Mucosa of stomach (tissue), 1 donor: ENCODE measurements at regions not wholly inside any gene's neighbourhood (a gene's known extent, or its start where the extent isn't known, plus 50 kb on each side); places are given as distances from the start of the nearest gene placed in this dataset.
"Not testable (repeated sequence)": the region's sequence is repeated elsewhere in the genome, so short reads cannot be mapped to it uniquely, and the experiment has no call there.

Source experiments
- H3K27me3 ChIP-seq: one replicate; pipeline ENCODE4 v1.7.0; 2013; ENCODE audit warnings: mild to moderate bottlenecking, low read length; ENCODE audit not compliant: control insufficient read depth, insufficient read depth
- H3K36me3 ChIP-seq: one replicate; pipeline ENCODE4 v1.7.0; 2013; ENCODE audit warnings: low read length; ENCODE audit not compliant: control insufficient read depth, insufficient read depth
- H3K4me1 ChIP-seq: one replicate; pipeline ENCODE4 v1.7.0; 2013; ENCODE audit warnings: mild to moderate bottlenecking, low read length; ENCODE audit not compliant: control insufficient read depth, insufficient read depth
- H3K4me3 ChIP-seq: one replicate; pipeline ENCODE4 v1.7.0; 2013; ENCODE audit warnings: low read length
- H3K9ac ChIP-seq: one replicate; pipeline ENCODE4 v1.7.0; 2013; ENCODE audit warnings: mild to moderate bottlenecking, low read length, moderate library complexity
- H3K9me3 ChIP-seq: one replicate; pipeline ENCODE4 v1.7.0; 2013; ENCODE audit warnings: mild to moderate bottlenecking, low read length, moderate library complexity; ENCODE audit not compliant: control insufficient read depth
- donor health status: Pancreatic carcinoma.

DNA sequence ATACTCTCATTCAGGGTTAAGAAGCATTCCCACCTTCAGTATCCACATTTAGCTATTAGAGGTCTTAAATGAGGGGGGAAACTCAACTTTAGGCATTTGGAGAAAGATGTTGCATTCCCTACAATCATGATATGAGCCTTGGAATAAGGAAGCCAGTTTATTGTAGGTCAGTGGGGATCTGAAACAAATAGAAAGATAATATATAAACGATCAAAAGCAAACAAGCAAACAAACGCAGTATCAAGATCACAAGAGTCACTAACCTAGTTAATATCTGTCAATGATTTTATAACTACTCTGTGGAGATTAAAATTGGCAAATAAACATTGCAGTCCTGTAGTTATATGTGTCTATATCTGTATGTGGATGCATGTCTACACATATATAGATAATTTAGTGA, 152.4 kb upstream of the LRATD1 start:
- no peak overlapping the region for H3K4me3 ChIP-seq

DNA sequence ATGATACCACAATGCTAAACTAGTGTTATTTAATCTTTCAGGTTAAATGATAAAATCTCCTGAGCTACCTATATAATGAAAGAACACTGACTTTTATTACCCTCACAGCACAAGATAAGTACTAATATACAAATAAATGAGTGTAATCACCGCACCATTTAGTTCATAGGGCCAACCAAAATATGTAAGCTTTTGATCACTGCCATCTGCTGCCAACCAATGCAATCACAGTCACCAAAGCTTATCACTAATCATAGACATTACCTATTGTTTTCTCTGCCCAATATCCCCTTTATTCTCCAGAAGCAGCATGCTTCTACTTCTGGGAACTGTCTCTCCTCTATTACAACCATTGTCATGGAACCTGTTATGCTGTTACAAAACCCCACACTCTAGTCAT, 151.6 kb upstream of the LRATD1 start:
- no peak overlapping the region for H3K9ac ChIP-seq
- no peaks in the 10 kb centered on the region for H3K4me1 ChIP-seq
- no peaks in the 10 kb centered on the region for H3K9me3 ChIP-seq
- H3K27me3 ChIP-seq = no peaks in the 10 kb centered on the region
- H3K36me3 ChIP-seq = no peaks in the 10 kb centered on the region
- no peak overlapping the region for H3K4me3 ChIP-seq

More for the DNA sequence above, 152.4 kb upstream of the LRATD1 start:
- Histone ChIP-seq H3K9me3 (no peaks in the 10 kb centered on the region), H3K36me3 (no peaks in the 10 kb centered on the region), H3K9ac (no peak overlapping the region), H3K4me1 (no peaks in the 10 kb centered on the region), H3K27me3 (no peaks in the 10 kb centered on the region)

DNA sequence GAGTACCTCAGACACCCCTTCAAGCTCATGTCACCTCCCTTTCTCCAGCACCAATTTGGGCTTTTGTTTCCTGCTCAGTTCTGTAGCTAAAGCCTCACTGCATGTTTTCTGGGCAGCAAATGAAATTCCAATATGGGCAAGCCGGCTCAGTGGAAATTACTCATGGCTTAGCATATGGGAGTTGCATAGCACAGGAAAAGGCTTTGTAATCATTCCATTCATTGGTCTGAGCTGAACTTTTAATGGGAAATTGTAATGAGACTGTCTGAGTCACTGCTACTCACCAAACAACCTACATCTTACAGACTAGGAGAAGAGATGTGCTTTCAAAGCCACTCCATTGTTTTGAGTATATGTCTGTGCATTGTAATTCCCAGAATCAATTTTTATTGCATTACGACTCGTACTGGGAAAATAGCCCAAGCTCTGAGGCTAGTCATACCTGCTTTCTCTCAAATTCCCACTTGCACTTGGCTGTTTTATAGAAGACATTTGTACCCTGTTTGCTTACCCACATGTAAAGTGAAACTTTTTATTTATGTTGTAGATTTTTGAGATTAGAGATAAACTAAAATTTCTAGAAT, 139.5 kb upstream of the LRATD1 start:
- no peaks in the 10 kb centered on the region for H3K36me3 ChIP-seq
- H3K4me3 ChIP-seq = no peak overlapping the region
- no peaks in the 10 kb centered on the region for H3K27me3 ChIP-seq
- no peak overlapping the region for H3K9ac ChIP-seq
- H3K4me1 ChIP-seq = no peaks in the 10 kb centered on the region
- no peaks in the 10 kb centered on the region for H3K9me3 ChIP-seq

DNA sequence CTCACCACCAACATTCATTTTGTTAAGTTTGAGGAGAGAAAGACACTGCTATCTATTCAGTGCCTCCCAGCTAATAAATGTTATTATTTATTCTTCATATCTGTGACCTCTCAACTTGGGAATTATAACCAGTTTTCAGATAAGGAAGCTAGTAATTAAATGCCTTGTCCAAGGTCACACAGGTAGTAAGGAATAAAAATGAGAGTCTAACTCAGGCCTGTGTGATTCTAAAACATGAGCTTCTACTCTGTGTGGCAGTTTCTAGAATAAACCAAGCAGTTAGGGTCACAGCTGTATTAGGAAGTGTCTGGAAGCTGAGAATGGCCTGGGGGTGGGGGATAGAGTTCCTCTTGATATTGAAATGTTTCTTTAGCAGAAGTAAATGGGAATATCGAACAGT, 137.8 kb upstream of the LRATD1 start:
- H3K9me3 ChIP-seq = no peaks in the 10 kb centered on the region
- no peaks in the 10 kb centered on the region for H3K27me3 ChIP-seq
- H3K4me3 ChIP-seq = no peak overlapping the region
- H3K4me1 ChIP-seq = no peaks in the 10 kb centered on the region
- no peaks in the 10 kb centered on the region for H3K36me3 ChIP-seq
- no peak overlapping the region for H3K9ac ChIP-seq

DNA sequence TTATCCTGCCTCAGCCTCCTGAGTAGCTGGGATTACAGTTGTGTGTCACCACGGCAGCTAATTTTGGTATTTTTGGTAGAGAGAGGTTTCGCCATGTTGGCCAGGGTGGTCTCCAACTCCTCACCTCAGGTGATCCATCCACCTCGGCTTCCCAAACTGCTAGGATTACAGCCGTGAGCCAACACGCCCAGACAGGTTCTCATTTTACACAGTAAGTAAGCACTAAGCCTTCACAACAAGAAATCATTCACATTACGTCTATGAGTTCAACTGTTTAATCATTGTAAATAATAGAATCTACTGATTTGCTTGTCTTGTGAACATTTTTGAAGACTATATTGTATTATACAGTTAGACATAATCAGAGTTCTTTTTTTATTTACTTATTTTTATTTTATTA, 131.5 kb upstream of the LRATD1 start:
- Histone ChIP-seq H3K36me3 (no peaks in the 10 kb centered on the region), H3K27me3 (no peaks in the 10 kb centered on the region), H3K9ac (no peak overlapping the region), H3K4me3 (no peak overlapping the region), H3K4me1 (no peaks in the 10 kb centered on the region), H3K9me3 (no peaks in the 10 kb centered on the region)

DNA sequence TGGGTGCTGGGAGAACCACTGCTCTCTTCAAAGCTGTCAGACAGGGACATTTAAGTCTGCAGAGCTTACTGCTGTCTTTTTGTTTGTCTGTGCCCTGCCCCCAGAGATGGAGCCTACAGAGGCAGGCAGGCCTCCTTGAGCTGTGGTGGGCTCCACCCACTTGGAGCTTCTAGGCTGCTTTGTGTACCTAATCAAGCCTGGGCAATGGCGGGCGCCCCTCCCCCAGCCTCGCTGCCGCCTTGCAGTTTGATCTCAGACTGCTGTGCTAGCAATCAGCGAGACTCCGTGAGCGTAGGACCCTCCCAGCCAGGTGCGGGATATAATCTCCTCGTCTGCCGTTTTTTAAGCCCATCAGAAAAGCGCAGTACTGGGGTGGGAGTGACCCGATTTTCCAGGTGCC, 125.6 kb upstream of the LRATD1 start:
- H3K9ac ChIP-seq, H3K4me1 ChIP-seq, H3K4me3 ChIP-seq, H3K27me3 ChIP-seq, H3K36me3 ChIP-seq, H3K9me3 ChIP-seq: not testable (repeated sequence)

DNA sequence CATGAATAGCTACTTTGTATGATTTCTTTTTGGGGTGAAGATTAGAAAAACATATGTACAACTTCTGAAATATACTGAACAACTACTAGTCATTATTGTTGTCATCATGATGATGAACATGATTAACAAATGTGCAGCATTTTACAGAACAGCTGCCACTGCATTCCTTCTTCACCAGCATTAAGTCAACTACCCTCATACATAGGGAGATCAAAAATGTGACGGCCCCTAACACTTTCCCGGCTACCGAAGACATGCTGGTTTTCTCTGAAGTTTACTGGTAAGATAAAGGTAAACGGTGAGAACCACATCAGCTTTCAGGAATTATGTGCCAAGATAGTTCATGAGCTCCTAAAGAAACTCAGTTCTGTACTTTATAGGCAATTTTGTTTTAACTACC, 121.0 kb upstream of the LRATD1 start:
- H3K9me3 ChIP-seq = no peaks in the 10 kb centered on the region
- H3K9ac ChIP-seq = no peak overlapping the region
- H3K36me3 ChIP-seq = no peaks in the 10 kb centered on the region
- no peak overlapping the region for H3K4me3 ChIP-seq
- no peaks in the 10 kb centered on the region for H3K4me1 ChIP-seq
- H3K27me3 ChIP-seq = no peaks in the 10 kb centered on the region

DNA sequence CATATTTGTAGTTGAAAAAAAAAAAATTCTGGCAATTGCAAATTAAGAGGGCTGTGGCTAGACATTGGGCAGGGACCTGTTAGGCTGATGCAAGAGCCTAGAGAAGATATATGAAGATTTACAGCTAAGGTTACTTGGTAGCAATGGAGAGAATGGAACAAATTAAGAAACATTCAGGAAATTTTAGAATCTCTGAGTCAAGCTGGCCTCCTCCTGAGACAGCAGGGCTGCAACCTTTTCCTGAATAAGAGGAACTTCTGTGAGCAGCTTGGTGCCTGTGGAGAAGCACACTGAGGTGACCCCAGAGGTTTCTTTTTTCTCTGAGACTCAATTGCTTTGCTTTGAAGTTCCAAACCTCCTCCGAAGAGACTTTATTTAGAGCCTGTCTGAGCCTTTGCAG, 118.6 kb upstream of the LRATD1 start:
- no peaks in the 10 kb centered on the region for H3K36me3 ChIP-seq
- H3K4me1 ChIP-seq = no peaks in the 10 kb centered on the region
- no peaks in the 10 kb centered on the region for H3K27me3 ChIP-seq
- no peak overlapping the region for H3K4me3 ChIP-seq
- no peaks in the 10 kb centered on the region for H3K9me3 ChIP-seq
- H3K9ac ChIP-seq = no peak overlapping the region

DNA sequence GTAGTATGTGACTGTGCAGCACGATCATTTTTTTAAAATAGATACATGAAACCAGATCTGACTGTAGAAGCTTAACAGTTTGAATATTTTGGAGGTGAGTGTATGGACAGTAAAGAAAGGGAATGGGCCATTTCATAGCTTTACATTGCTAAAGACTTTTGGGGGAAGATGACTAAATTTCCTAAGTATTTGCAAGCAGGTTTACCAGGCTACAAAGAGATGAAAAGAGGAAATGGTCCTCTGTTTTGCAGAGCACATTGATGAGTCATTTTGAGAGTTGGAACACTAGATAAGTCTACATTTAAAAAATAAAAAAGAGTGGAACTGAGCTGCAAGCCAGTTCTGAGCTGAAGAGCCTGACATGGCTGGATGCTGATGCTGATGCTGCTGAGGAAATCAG, 115.7 kb upstream of the LRATD1 start:
- Histone ChIP-seq H3K36me3 (no peaks in the 10 kb centered on the region), H3K9ac (no peak overlapping the region), H3K4me1 (no peaks in the 10 kb centered on the region), H3K9me3 (no peaks in the 10 kb centered on the region), H3K4me3 (no peak overlapping the region), H3K27me3 (no peaks in the 10 kb centered on the region)

DNA sequence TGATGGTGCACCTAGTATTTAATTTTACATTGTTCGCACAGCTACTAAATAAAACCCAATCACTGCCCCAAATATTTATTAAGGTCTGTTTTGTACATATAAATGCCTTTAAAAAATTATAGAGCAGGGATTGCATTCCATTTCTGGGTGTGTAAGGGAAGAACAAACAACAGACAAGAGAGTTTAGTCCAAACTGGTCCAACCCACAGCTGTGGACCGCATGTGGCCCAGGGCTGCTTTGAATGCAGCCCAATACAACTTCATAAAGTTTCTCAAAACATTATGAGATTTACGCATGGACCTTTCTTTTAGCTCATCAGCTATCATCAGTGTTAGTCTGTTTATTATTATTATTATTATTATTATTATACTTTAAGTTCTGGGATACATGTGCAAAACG, 114.8 kb upstream of the LRATD1 start:
- H3K4me3 ChIP-seq = no peak overlapping the region
- no peaks in the 10 kb centered on the region for H3K4me1 ChIP-seq
- H3K27me3 ChIP-seq = no peaks in the 10 kb centered on the region
- no peak overlapping the region for H3K9ac ChIP-seq
- no peaks in the 10 kb centered on the region for H3K9me3 ChIP-seq
- H3K36me3 ChIP-seq = no peaks in the 10 kb centered on the region

DNA sequence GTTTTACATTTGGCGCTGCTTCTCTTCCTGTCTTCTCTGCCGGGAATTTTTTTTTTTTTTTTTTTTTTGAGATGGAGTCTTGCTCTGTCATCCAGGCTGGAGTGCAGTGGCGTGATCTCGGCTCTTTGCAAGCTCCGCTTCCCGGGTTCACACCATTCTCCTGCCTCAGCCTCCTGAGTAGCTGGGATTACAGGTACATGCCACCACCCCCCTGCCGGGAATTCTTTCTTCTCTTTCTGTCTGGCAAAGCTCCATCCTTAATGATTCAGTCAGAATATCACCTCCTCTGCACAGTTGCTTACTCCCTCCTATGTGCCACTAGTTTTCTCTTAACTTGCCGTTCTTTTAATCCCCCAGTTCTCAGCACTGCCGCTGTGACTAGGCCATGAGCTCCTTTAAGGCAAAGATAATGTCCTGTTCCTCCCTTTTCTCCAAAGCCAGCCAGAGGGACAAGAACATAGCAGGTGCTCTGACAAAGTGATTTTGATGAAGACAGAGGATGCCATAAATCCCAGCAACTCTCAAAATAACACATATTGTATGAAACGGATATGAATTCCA, 112.1 kb upstream of the LRATD1 start:
- Histone ChIP-seq H3K9ac (no peak overlapping the region), H3K27me3 (no peaks in the 10 kb centered on the region), H3K9me3 (no peaks in the 10 kb centered on the region), H3K4me3 (no peak overlapping the region), H3K4me1 (no peaks in the 10 kb centered on the region), H3K36me3 (no peaks in the 10 kb centered on the region)

DNA sequence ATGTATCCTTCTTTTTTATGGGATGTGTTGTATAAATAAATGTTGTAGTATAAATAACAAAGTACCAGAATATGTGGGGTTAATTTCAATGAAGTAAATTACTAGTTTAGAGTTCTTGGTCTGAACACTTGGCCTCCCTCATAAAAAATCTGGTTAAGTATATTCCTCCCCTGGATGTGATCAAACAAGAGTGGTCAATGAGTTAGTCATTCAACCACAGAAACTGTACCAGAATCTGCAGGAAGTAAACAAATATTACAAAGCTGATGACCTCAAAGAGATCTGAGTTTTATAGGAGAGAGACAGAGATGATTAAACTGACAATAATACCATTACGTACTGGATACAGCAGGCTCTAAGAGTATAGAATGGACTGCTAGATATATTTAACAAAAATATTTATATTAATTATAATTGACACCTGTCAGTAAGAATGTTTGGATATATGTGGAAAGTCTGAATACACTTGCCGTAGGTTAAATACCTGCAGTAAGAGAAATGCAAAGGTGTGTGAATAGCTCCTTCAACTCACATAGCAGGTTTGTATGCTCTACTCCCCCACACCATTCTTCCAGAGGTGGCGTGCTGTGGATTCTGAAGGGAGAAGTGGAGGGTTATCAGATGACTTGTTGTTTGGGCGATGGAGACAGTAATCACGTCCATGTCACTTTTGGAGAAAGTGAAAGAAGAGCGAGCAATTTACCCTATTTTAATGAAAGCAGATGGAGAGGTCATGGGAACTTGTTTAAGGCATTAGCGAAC, 108.3 kb upstream of the LRATD1 start:
- H3K9me3 ChIP-seq = no peaks in the 10 kb centered on the region
- no peak overlapping the region for H3K9ac ChIP-seq
- H3K36me3 ChIP-seq = no peaks in the 10 kb centered on the region
- no peaks in the 10 kb centered on the region for H3K4me1 ChIP-seq
- no peak overlapping the region for H3K4me3 ChIP-seq
- H3K27me3 ChIP-seq = no peaks in the 10 kb centered on the region
